Neural progenitor cell (in vitro differentiated cells): ENCODE measurements at regions not wholly inside any gene's neighbourhood (a gene's known extent, or its start where the extent isn't known, plus 50 kb on each side); places are given as distances from the start of the nearest gene placed in this dataset.

Source experiments
- DNase-seq: peaks from one replicate; pipeline ENCODE4 v3.0.0-alpha.2; 2016; ENCODE audit warnings: low spot score
- H2AFZ ChIP-seq: fragments of 200-600 bp; sonication (generic); replicated peaks from 2 replicates; pipeline ENCODE4 v1.6.1; 2016; ENCODE audit warnings: antibody characterized with exemption
- H3F3A ChIP-seq: fragments of 200-600 bp; sonication (generic); 2 replicates; pipeline ENCODE4 v1.6.1; 2016; ENCODE audit warnings: antibody characterized with exemption, low read depth
- H3K27ac ChIP-seq: fragments of 200-600 bp; sonication (generic); 2 replicates; pipeline ENCODE4 v1.5.1; 2016; ENCODE audit warnings: mild to moderate bottlenecking
- H3K27me3 ChIP-seq: fragments of 200-600 bp; sonication (generic); 2 replicates; pipeline ENCODE4 v1.6.1; 2016; ENCODE audit warnings: mild to moderate bottlenecking, moderate library complexity
- H3K36me3 ChIP-seq: fragments of 200-600 bp; sonication (generic); 2 replicates; pipeline ENCODE4 v1.5.1; 2016
- H3K4me1 ChIP-seq: fragments of 200-600 bp; sonication (generic); 2 replicates; pipeline ENCODE4 v1.6.1; 2016; ENCODE audit warnings: mixed run types
- H3K4me2 ChIP-seq: fragments of 200-600 bp; sonication (generic); 2 replicates; pipeline ENCODE4 v1.6.1; 2016
- H3K4me3 ChIP-seq: fragments of 200-600 bp; sonication (generic); 2 replicates; pipeline ENCODE4 v1.5.1; 2016
- H3K79me2 ChIP-seq: fragments of 200-600 bp; sonication (generic); 2 replicates; pipeline ENCODE4 v1.6.1; 2016; ENCODE audit warnings: low read depth
- H3K9ac ChIP-seq: fragments of 200-600 bp; sonication (generic); 2 replicates; pipeline ENCODE4 v1.6.1; 2016
- H3K9me3 ChIP-seq: fragments of 200-600 bp; sonication (generic); 2 replicates; pipeline ENCODE4 v1.5.1; 2016; ENCODE audit warnings: low read depth
- H4K20me1 ChIP-seq: fragments of 200-600 bp; sonication (generic); 2 replicates; pipeline ENCODE4 v1.6.1; 2016; ENCODE audit warnings: low read depth
- H3K27ac Mint-ChIP-seq: 3 replicates; pipeline ENCODE4 v1.8.0; 2021; ENCODE audit warnings: mixed read lengths
- H3K27me3 Mint-ChIP-seq: 2 replicates; pipeline ENCODE4 v1.8.0; 2022; ENCODE audit warnings: low read depth, mild to moderate bottlenecking, inconsistent platforms, moderate library complexity, mixed read lengths; ENCODE audit not compliant: insufficient read depth
- H3K36me3 Mint-ChIP-seq: 3 replicates; pipeline ENCODE4 v1.8.0; 2021; ENCODE audit warnings: mixed read lengths
- H3K4me1 Mint-ChIP-seq: 3 replicates; pipeline ENCODE4 v1.8.0; 2021; ENCODE audit warnings: mixed read lengths
- H3K4me3 Mint-ChIP-seq: 3 replicates; pipeline ENCODE4 v1.8.0; 2021; ENCODE audit warnings: mild to moderate bottlenecking, moderate library complexity, mixed read lengths
- H3K9me3 Mint-ChIP-seq: 3 replicates; pipeline ENCODE4 v1.8.0; 2020; ENCODE audit warnings: mixed read lengths
- EZH2 ChIP-seq: fragments of 200-600 bp; sonication (generic); IDR thresholded peaks from 2 replicates; pipeline ENCODE4 v1.6.1; 2017; ENCODE audit warnings: antibody characterized with exemption, mild to moderate bottlenecking, moderate library complexity
- EZH2phosphoT487 ChIP-seq: fragments of 200-600 bp; sonication (generic); IDR thresholded peaks from 2 replicates; pipeline ENCODE4 v1.6.1; 2017; ENCODE audit warnings: antibody characterized with exemption
- TF ChIP-seq, protein P1 (sequence below): fragments of 200-600 bp; sonication (generic); IDR thresholded peaks from 2 replicates; pipeline ENCODE4 v1.5.1; 2017; ENCODE audit warnings: antibody characterized with exemption, mild to moderate bottlenecking

DNA sequence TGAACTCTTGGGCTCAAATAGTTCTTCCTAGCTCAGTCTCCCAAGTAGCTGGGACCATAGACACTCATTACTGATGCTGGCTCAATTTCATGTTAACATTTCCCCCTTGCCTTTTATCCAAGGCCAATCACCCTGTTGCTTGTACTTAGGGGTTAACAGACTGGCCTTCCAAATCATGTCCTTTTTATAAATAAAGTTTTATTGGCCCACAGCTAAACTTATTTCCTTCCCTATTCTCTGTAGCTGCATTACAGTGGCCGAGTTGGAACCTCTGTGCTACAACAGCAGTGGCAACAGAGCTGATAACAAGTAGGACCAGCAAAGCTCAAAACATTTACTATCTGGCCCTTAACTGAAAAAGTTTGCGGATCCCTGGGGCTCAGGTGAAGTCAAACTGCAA, 109.8 kb downstream of the ZFP64 start:
- Histone ChIP-seq H3F3A (no peaks in the 10 kb centered on the region), H3K9me3 (peaks cover 2% of the 10 kb centered on the region), H3K4me2 (no peak overlapping the region), H3K4me3 (no peak overlapping the region), H3K79me2 (no peaks in the 10 kb centered on the region), H3K36me3 (peaks cover 2% of the 10 kb centered on the region), H4K20me1 (no peaks in the 10 kb centered on the region), H3K9ac (no peak overlapping the region), H3K4me1 (peaks cover 21% of the 10 kb centered on the region), H3K27me3 (no peaks in the 10 kb centered on the region), H2AFZ (no peak overlapping the region), H3K27ac (no peak overlapping the region)
- Mint-ChIP-seq H3K4me3 (no peak overlapping the region), H3K36me3 (peaks cover 7% of the 10 kb centered on the region), H3K4me1 (peaks cover 14% of the 10 kb centered on the region), H3K27me3 (peaks cover 4% of the 10 kb centered on the region), H3K9me3 (peaks cover 3% of the 10 kb centered on the region), H3K27ac (no peak overlapping the region)
- no peak for DNase-seq
- TF ChIP-seq EZH2 (no peak), EZH2phosphoT487 (no peak)
- TF ChIP-seq, protein P1, sequence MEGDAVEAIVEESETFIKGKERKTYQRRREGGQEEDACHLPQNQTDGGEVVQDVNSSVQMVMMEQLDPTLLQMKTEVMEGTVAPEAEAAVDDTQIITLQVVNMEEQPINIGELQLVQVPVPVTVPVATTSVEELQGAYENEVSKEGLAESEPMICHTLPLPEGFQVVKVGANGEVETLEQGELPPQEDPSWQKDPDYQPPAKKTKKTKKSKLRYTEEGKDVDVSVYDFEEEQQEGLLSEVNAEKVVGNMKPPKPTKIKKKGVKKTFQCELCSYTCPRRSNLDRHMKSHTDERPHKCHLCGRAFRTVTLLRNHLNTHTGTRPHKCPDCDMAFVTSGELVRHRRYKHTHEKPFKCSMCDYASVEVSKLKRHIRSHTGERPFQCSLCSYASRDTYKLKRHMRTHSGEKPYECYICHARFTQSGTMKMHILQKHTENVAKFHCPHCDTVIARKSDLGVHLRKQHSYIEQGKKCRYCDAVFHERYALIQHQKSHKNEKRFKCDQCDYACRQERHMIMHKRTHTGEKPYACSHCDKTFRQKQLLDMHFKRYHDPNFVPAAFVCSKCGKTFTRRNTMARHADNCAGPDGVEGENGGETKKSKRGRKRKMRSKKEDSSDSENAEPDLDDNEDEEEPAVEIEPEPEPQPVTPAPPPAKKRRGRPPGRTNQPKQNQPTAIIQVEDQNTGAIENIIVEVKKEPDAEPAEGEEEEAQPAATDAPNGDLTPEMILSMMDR: no peak

DNA sequence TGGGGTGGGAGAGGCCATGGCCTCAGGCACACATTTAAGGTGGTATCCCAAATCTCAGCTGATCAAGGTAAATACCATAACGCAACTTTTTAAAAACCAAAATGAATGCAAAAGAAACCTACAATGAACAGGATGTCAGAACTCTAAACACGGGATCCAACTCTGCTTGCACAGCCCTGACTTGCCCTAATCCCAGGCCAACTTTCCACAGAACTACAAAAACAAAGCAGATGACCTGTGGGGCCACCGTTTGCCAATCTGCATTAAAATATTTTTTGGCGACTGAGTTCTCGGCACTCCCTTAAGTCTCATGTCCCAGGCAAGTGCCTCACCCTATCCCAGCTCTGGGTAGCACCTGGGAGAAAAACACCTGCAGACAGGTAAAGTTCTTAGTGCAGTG, 110.5 kb downstream of the ZFP64 start:
- no peak overlapping the region for H3K4me3 ChIP-seq
- Mint-ChIP-seq H3K4me1 (peaks cover 14% of the 10 kb centered on the region), H3K9me3 (no peaks in the 10 kb centered on the region), H3K27ac (no peak overlapping the region), H3K4me3 (no peak overlapping the region), H3K36me3 (peaks cover 5% of the 10 kb centered on the region), H3K27me3 (peaks cover 4% of the 10 kb centered on the region)
- no peak overlapping the region for H3K9ac ChIP-seq
- no peak overlapping the region for H2AFZ ChIP-seq
- DNase-seq: no peak
- no peak for TF ChIP-seq EZH2phosphoT487
- TF ChIP-seq, protein P1: no peak
- no peak for TF ChIP-seq EZH2
- H3K4me1 ChIP-seq: peaks cover 21% of the 10 kb centered on the region
- H4K20me1 ChIP-seq: no peaks in the 10 kb centered on the region
- no peaks in the 10 kb centered on the region for H3K27me3 ChIP-seq
- H3K36me3 ChIP-seq: no peaks in the 10 kb centered on the region
- no peaks in the 10 kb centered on the region for H3K79me2 ChIP-seq
- H3K27ac ChIP-seq: no peak overlapping the region
- no peaks in the 10 kb centered on the region for H3K9me3 ChIP-seq
- no peak overlapping the region for H3K4me2 ChIP-seq
- no peaks in the 10 kb centered on the region for H3F3A ChIP-seq

DNA sequence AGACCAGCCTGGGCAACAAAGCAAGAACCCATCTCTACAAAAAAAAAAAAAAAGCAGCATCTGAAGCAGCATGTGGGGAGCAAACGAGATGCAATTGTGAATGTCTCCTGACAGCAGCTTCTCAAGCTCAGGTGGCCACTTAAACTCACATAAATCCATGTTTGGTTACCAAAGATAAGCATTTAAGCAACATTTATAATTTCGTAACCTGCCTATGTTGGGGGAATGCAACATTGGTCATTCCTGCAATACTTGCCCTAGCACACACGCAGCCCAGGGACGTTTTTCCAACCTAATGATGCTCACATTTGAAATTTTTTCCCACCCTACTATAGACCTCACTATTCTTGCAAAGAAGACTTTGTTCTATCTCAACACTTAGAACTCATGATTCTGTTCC, 113.3 kb downstream of the ZFP64 start:
- Mint-ChIP-seq H3K27ac (no peak overlapping the region), H3K27me3 (peaks cover 4% of the 10 kb centered on the region)

More for the DNA sequence above, 113.3 kb downstream of the ZFP64 start:
- no peak for DNase-seq
- Mint-ChIP-seq H3K4me1 (peaks cover 8% of the 10 kb centered on the region), H3K9me3 (no peaks in the 10 kb centered on the region), H3K36me3 (no peaks in the 10 kb centered on the region), H3K4me3 (no peak overlapping the region)
- Histone ChIP-seq H3K36me3 (no peaks in the 10 kb centered on the region), H3F3A (no peaks in the 10 kb centered on the region), H3K4me1 (peaks cover 18% of the 10 kb centered on the region), H3K4me3 (no peak overlapping the region), H4K20me1 (no peaks in the 10 kb centered on the region), H3K79me2 (no peaks in the 10 kb centered on the region), H3K9ac (no peak overlapping the region), H3K27me3 (no peaks in the 10 kb centered on the region), H3K9me3 (no peaks in the 10 kb centered on the region), H3K27ac (no peak overlapping the region), H2AFZ (no peak overlapping the region), H3K4me2 (no peak overlapping the region)
- TF ChIP-seq, protein P1: no peak
- TF ChIP-seq EZH2 (no peak), EZH2phosphoT487 (no peak)
